Stimulated activated naive CD8-positive, alpha-beta T cell treated with anti-CD3 and anti-CD28 coated beads, Interleukin-15, amount 100 ng/mL, for 72 hours (primary cell): ENCODE measurements at regions not wholly inside any gene's neighbourhood (a gene's known extent, or its start where the extent isn't known, plus 50 kb on each side); places are given as distances from the start of the nearest gene placed in this dataset.

Experiments
- ATAC-seq: fragments of 150-1000 bp; cut with Tn5 transposase; 2 replicates; pipeline ENCODE4 v1.10.0; 2021; ENCODE audit warnings: mild to moderate bottlenecking, moderate library complexity
- DNase-seq, 2 donors: peaks; one replicate each; pipeline ENCODE4 v3.0.0; 2021 to 2022
- H3K27ac Mint-ChIP-seq, 2 donors: one replicate each; pipeline ENCODE4 v1.8.0; 2022; ENCODE audit warnings: mild to moderate bottlenecking in 2 of 2, mixed read lengths in 2 of 2, moderate library complexity in 2 of 2
- H3K27me3 Mint-ChIP-seq: one replicate; pipeline ENCODE4 v1.8.0; 2022; ENCODE audit warnings: mixed read lengths
- H3K4me1 Mint-ChIP-seq: one replicate; pipeline ENCODE4 v1.8.0; 2022; ENCODE audit warnings: mild to moderate bottlenecking, mixed read lengths
- H3K4me3 Mint-ChIP-seq, 2 donors: one replicate each; pipeline ENCODE4 v1.8.0; 2022; ENCODE audit warnings: mild to moderate bottlenecking in 2 of 2, mixed read lengths in 2 of 2, moderate library complexity in 1 of 2
- H3K9me3 Mint-ChIP-seq, 2 donors: one replicate each; pipeline ENCODE4 v1.8.0; 2022; ENCODE audit warnings: mixed read lengths in 2 of 2

GRCh38 chrX:22739276-22739675, 260.5 kb upstream of the DDX53 start:
- no peak overlapping the region for H3K27ac Mint-ChIP-seq
- ATAC-seq: no peak
- H3K27me3 Mint-ChIP-seq: no peaks in the 10 kb centered on the region

GRCh38 chrX:22740836-22741235, 258.9 kb upstream of the DDX53 start:
- Mint-ChIP-seq H3K27ac (no peak overlapping the region), H3K9me3 (no peaks in the 10 kb centered on the region), H3K4me1 (no peaks in the 10 kb centered on the region), H3K4me3 (no peak overlapping the region), H3K27me3 (no peaks in the 10 kb centered on the region)
- no peak for DNase-seq
- no peak for ATAC-seq

More at GRCh38 chrX:22739276-22739675, 260.5 kb upstream of the DDX53 start:
- no peaks in the 10 kb centered on the region for H3K9me3 Mint-ChIP-seq
- no peak for DNase-seq
- no peaks in the 10 kb centered on the region for H3K4me1 Mint-ChIP-seq
- no peak overlapping the region for H3K4me3 Mint-ChIP-seq

DNA sequence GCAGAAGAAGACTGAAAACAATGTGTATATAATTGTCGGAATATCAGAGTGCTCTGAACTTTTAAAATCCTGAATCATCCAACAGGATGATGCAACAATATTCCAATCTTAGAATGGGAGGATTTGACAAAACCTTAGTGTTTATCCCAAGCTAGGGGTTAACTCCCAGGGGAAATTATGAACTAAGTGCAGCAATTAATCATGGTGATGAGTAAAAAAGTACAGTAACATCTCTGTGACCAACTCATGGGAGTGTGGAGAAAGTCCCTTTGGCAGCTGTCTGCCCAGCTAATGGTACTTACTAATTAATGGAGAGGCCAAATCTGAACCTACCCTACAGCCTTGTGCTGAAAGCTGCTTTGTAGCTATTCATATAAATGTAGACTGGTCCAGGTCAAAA, 257.6 kb upstream of the DDX53 start:
- DNase-seq: no peak

GRCh38 chrX:22746081-22746480, 253.7 kb upstream of the DDX53 start:
- no peak for ATAC-seq
- no peaks in the 10 kb centered on the region for H3K27me3 Mint-ChIP-seq
- no peak overlapping the region for H3K4me3 Mint-ChIP-seq
- no peak overlapping the region for H3K27ac Mint-ChIP-seq
- no peaks in the 10 kb centered on the region for H3K4me1 Mint-ChIP-seq
- DNase-seq: no peak
- H3K9me3 Mint-ChIP-seq: no peaks in the 10 kb centered on the region

More for the DNA sequence above, 257.6 kb upstream of the DDX53 start:
- Mint-ChIP-seq H3K9me3 (no peaks in the 10 kb centered on the region), H3K4me1 (no peaks in the 10 kb centered on the region), H3K27ac (no peak overlapping the region), H3K27me3 (no peaks in the 10 kb centered on the region), H3K4me3 (no peak overlapping the region)
- ATAC-seq: no peak

- Mint-ChIP-seq H3K9me3 (no peaks in the 10 kb centered on the region), H3K27ac (no peak overlapping the region), H3K4me1 (no peaks in the 10 kb centered on the region), H3K4me3 (no peak overlapping the region), H3K27me3 (no peaks in the 10 kb centered on the region)
- DNase-seq: peak; percentile 17 to 25
- peak; percentile 60 for ATAC-seq
These were observed 251.4 kb upstream of the DDX53 start for GRCh38 chrX:22748093-22748999.

- ATAC-seq (no peak), DNase-seq (no peak)
- H3K27ac Mint-ChIP-seq: no peak overlapping the region
These were observed 240.8 kb upstream of the DDX53 start for GRCh38 chrX:22758807-22759481.

DNA sequence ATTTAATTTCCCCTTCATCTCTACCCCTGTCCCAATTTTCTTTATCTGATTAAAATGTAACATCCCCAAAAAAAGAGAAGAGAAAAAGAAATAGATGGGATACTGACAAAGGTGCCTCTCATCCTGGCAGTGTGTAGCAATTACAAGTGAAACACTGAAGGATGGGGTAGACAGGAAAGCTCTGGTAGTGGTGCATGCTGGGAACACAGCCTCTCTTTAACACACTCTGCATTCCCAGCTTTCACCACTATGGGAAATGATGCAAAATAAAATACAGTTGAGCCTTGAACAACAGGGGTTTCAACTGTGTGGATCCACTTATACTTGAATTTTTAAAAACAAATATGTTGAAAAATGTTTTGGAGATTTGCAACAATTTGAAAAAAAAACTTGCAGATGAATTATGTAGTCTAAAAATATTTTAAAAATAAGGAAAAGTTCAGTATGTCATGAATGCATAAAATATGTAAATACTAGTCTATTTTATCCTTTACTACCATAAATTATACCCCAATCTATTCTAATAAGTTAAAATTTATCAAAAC, 239.2 kb upstream of the DDX53 start:
- Mint-ChIP-seq H3K27ac (no peak overlapping the region), H3K9me3 (no peaks in the 10 kb centered on the region), H3K27me3 (no peaks in the 10 kb centered on the region), H3K4me1 (no peaks in the 10 kb centered on the region), H3K4me3 (no peak overlapping the region)
- no peak for ATAC-seq
- DNase-seq: no peak

More at GRCh38 chrX:22758807-22759481, 240.8 kb upstream of the DDX53 start:
- H3K4me1 Mint-ChIP-seq: no peaks in the 10 kb centered on the region
- H3K27me3 Mint-ChIP-seq: peaks cover 5% of the 10 kb centered on the region
- no peak overlapping the region for H3K4me3 Mint-ChIP-seq
- H3K9me3 Mint-ChIP-seq: no peaks in the 10 kb centered on the region

DNA sequence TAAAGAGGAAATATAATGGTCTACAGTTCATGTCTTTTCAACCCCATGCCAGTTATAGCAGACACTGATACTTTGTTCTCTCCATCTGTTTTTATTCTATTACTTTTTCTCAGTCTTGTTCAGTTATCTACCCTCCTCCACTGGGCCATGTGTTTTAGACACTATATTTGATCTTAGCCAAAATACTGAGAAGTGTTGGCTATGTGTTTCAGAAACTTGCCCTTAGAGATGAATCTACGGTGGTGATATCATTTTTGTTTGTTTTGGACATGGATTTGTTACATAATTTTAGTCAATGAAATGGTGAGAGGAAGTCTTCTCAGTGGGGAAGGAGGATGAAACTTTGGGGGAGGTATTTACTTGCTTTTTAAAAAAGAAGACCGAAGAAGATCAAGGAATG, 211.5 kb upstream of the DDX53 start:
- Mint-ChIP-seq H3K4me1 (no peaks in the 10 kb centered on the region), H3K27me3 (no peaks in the 10 kb centered on the region), H3K4me3 (no peak overlapping the region), H3K27ac (no peak overlapping the region), H3K9me3 (peaks cover 0 to 6% of the 10 kb centered on the region in 2 donors)
- no peak for ATAC-seq
- DNase-seq: no peak

- Mint-ChIP-seq H3K27ac (no peak overlapping the region), H3K27me3 (no peaks in the 10 kb centered on the region), H3K4me1 (no peaks in the 10 kb centered on the region), H3K4me3 (no peak overlapping the region), H3K9me3 (peaks cover 0 to 6% of the 10 kb centered on the region in 2 donors)
- ATAC-seq (no peak), DNase-seq (no peak)
These were observed 204.1 kb upstream of the DDX53 start for GRCh38 chrX:22795671-22796070.

- H3K9me3 Mint-ChIP-seq: no peaks in the 10 kb centered on the region
- H3K27ac Mint-ChIP-seq: no peak overlapping the region
- ATAC-seq (no peak), DNase-seq (no peak)
- no peaks in the 10 kb centered on the region for H3K27me3 Mint-ChIP-seq
- H3K4me3 Mint-ChIP-seq: no peak overlapping the region
- no peaks in the 10 kb centered on the region for H3K4me1 Mint-ChIP-seq
These were observed 199.4 kb upstream of the DDX53 start for GRCh38 chrX:22800360-22800759.

DNA sequence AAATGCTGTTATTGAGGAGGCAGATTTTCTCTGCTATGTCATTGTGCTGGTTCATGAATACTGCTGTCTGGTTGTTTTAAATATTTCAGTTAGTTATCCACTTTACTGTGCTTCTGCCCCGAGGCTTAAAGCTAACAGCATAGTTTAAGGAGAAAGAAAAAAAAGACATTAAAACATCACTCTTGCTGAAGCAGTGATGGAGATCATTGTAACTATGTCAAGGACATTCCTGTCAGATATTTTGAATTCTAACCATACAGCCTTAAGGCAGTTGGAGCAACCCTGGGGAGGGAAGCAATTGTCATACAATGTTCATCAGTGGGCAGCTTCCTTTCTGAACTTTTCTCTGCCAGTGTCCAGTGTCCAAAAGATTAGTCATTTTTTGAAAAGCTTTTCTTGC, 199.0 kb upstream of the DDX53 start:
- Mint-ChIP-seq H3K4me1 (no peaks in the 10 kb centered on the region), H3K9me3 (no peaks in the 10 kb centered on the region), H3K4me3 (no peak overlapping the region), H3K27me3 (no peaks in the 10 kb centered on the region), H3K27ac (no peak overlapping the region)
- DNase-seq: no peak
- ATAC-seq: no peak

DNA sequence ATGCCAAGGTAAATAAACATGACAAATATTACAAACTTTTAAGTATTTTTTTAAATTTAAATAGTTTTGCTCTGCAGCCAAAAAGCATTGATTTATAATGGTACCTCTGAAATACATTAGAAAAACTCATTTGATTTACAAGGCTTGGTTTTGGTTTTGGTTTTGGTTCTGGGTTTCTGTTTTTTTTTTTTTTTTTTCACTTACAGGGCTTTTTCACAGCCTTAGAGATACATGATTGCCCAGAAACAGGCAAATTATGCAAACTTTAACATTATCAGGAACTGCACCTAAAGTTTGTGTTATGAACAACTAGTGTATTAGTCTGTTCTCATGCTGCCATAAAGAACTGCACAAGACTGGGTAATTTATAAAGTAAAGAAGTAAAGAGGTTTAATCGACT, 196.4 kb upstream of the DDX53 start:
- no peak for ATAC-seq

DNA sequence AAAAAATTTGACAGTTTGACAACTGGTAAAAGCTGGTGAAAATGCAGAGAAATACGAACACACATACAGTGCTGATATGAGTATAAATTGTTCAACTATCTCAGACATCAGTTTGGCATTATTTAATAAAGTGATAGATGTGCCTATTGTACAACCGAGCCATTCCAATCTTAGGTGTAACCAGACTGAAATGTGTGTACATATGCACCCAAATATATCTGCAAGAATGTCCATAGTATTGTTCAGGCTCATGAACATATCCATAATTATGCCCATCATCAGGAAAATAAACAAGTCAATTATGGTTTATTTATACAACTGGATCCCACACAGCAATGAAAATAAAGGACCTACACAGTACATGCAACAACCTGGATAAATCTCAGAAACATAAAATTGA, 188.9 kb upstream of the DDX53 start:
- DNase-seq: no peak
- Mint-ChIP-seq H3K4me3 (no peak overlapping the region), H3K27me3 (no peaks in the 10 kb centered on the region), H3K27ac (no peak overlapping the region), H3K4me1 (no peaks in the 10 kb centered on the region), H3K9me3 (no peaks in the 10 kb centered on the region)
- no peak for ATAC-seq

More for the DNA sequence above, 196.4 kb upstream of the DDX53 start:
- Mint-ChIP-seq H3K27ac (no peak overlapping the region), H3K9me3 (no peaks in the 10 kb centered on the region), H3K27me3 (no peaks in the 10 kb centered on the region), H3K4me1 (no peaks in the 10 kb centered on the region), H3K4me3 (no peak overlapping the region)
- DNase-seq: no peak

DNA sequence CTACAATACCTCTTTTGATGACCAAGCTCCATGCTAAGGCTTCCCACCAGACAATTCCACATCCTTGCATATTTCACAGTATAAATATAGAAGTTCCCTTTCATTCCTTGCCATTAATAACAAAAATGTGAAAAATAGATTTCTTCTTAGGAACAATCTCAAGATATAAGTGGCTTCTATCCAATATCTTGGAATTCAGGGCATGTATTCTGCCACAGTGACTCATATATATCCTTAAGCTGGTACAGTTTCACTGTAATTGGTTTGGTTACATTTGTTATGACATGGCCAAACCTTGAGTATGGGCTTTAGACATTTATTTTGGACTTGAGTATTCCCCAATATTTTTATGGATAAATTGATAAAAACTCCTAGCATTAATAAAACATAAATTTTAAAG, 181.7 kb upstream of the DDX53 start:
- no peaks in the 10 kb centered on the region for H3K27me3 Mint-ChIP-seq
- ATAC-seq (no peak), DNase-seq (no peak)
- no peaks in the 10 kb centered on the region for H3K9me3 Mint-ChIP-seq
- H3K4me1 Mint-ChIP-seq: no peaks in the 10 kb centered on the region
- H3K27ac Mint-ChIP-seq: no peak overlapping the region
- H3K4me3 Mint-ChIP-seq: no peak overlapping the region

DNA sequence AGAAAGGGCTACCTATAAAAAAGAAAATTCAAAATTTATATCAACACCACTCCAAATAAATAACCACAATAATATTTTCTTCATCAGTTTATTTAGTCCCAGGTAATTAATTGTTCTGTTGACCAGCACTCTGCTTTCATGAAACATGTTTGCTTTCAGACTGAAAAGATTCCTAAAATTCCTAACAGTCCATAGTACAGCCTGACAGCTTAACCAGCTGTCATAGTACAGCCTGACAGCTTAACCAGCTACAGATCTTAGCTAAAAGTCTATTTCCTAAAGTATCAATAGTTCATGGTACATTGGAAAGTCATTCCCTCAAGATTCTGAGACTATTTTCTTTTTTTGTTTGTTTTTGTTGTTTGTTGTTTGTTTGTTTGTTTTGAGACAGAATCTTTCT, 144.1 kb upstream of the DDX53 start:
- Mint-ChIP-seq H3K27ac (no peak overlapping the region), H3K27me3 (no peaks in the 10 kb centered on the region), H3K9me3 (no peaks in the 10 kb centered on the region), H3K4me1 (no peaks in the 10 kb centered on the region), H3K4me3 (no peak overlapping the region)
- DNase-seq (no peak), ATAC-seq (no peak)

GRCh38 chrX:22859642-22860041, 140.1 kb upstream of the DDX53 start:
- no peak overlapping the region for H3K4me3 Mint-ChIP-seq
- no peak for DNase-seq
- no peak for ATAC-seq

More at GRCh38 chrX:22859642-22860041, 140.1 kb upstream of the DDX53 start:
- Mint-ChIP-seq H3K27me3 (no peaks in the 10 kb centered on the region), H3K27ac (no peak overlapping the region), H3K4me1 (no peaks in the 10 kb centered on the region), H3K9me3 (no peaks in the 10 kb centered on the region)
